OCI-LY7 (cell line): ENCODE measurements at regions not wholly inside any gene's neighbourhood (a gene's known extent, or its start where the extent isn't known, plus 50 kb on each side); places are given as distances from the start of the nearest gene placed in this dataset.

Source experiments
- BruUV-seq: library from RNA; stranded (reverse); fragments of 400-500 nt; replicated peaks from 2 replicates; lab custom pipeline; 2021; lab: Mats Ljungman, UMichigan
- CTCF ChIA-PET: fragments of 300-600 bp; sonication (Branson Sonifier 250); formaldehyde crosslinking; loops from one replicate; lab custom pipeline; 2022; ENCODE audit warnings: antibody characterized with exemption; ENCODE audit not compliant: unreplicated experiment; lab: Charles Lee
- POLR2A ChIA-PET: fragments of 300-600 bp; sonication (Branson Sonifier 250); formaldehyde crosslinking; loops from one replicate; lab custom pipeline; 2022; ENCODE audit warnings: antibody characterized with exemption; lab: Charles Lee
- DNase-seq: peaks from one replicate; pipeline ENCODE4 v3.0.0-alpha.2; 2015; ENCODE audit warnings: low spot score
- H2AFZ ChIP-seq: fragments of 200-600 bp; sonication (generic), shearing (Covaris generic); 2 replicates; pipeline ENCODE4 v1.6.1; 2014; ENCODE audit warnings: mild to moderate bottlenecking, antibody characterized with exemption, low read length, moderate library complexity
- H3K27ac ChIP-seq: fragments of 200-600 bp; sonication (generic); 2 replicates; pipeline ENCODE4 v1.5.1; 2014; ENCODE audit warnings: mixed run types, low read depth, mild to moderate bottlenecking, moderate library complexity, low read length, inconsistent platforms; ENCODE audit not compliant: poor library complexity, severe bottlenecking
- H3K36me3 ChIP-seq: fragments of 200-600 bp; sonication (generic); 2 replicates; pipeline ENCODE4 v1.6.1; 2014; ENCODE audit warnings: mild to moderate bottlenecking, antibody characterized with exemption, low read length, moderate library complexity, mixed read lengths; ENCODE audit not compliant: insufficient read depth
- H3K4me1 ChIP-seq: fragments of 200-600 bp; sonication (generic); 2 replicates; pipeline ENCODE4 v1.5.1; 2014; ENCODE audit warnings: mild to moderate bottlenecking, low read length; ENCODE audit not compliant: insufficient read depth, poor library complexity, severe bottlenecking
- H3K4me2 ChIP-seq: fragments of 200-600 bp; sonication (generic); 2 replicates; pipeline ENCODE4 v1.6.1; 2014; ENCODE audit warnings: mild to moderate bottlenecking, low read length
- H3K4me3 ChIP-seq: fragments of 200-600 bp; sonication (generic); 2 replicates; pipeline ENCODE4 v1.5.1; 2014; ENCODE audit warnings: mild to moderate bottlenecking, low read depth, low read length; ENCODE audit not compliant: poor library complexity, severe bottlenecking
- H3K79me2 ChIP-seq: fragments of 200-600 bp; sonication (generic); 2 replicates; pipeline ENCODE4 v1.6.1; 2016; ENCODE audit warnings: low read depth, mild to moderate bottlenecking, low read length, moderate library complexity, mixed read lengths; ENCODE audit not compliant: insufficient read depth
- H3K9me2 ChIP-seq: fragments of 200-600 bp; sonication (generic); 2 replicates; pipeline ENCODE4 v1.6.1; 2016; ENCODE audit warnings: mild to moderate bottlenecking, low read length, mixed read lengths; ENCODE audit not compliant: insufficient read depth
- H3K9me3 ChIP-seq: fragments of 200-600 bp; sonication (generic); 2 replicates; pipeline ENCODE4 v1.6.1; 2014; ENCODE audit warnings: mild to moderate bottlenecking, mixed run types, low read length, mixed read lengths
- H4K20me1 ChIP-seq: fragments of 200-600 bp; sonication (generic); 2 replicates; pipeline ENCODE4 v1.6.1; 2014; ENCODE audit warnings: mild to moderate bottlenecking, antibody characterized with exemption, low read length, moderate library complexity, mixed read lengths; ENCODE audit not compliant: insufficient read depth
- CTCF ChIP-seq: fragments of 200-600 bp; sonication (generic); conservative IDR thresholded peaks from 2 replicates; pipeline ENCODE4 v1.5.1; 2014; ENCODE audit warnings: mild to moderate bottlenecking, antibody characterized with exemption, low read length, moderate library complexity, mixed read lengths
- EZH2phosphoT487 ChIP-seq: fragments of 200-600 bp; sonication (generic); IDR thresholded peaks from 2 replicates; pipeline ENCODE4 v1.6.1; 2018; ENCODE audit warnings: low read depth, borderline replicate concordance, mild to moderate bottlenecking, mixed run types, antibody characterized with exemption, low read length, moderate library complexity, mixed read lengths
- intact Hi-C: fragments of 100-400 bp; cut with micrococcal nuclease; formaldehyde crosslinking; loops from one replicate; pipeline ENCODE4 v1.10.0; 2022; ENCODE audit not compliant: unreplicated experiment

GRCh38 chr5:98204798-98205197 lies 568.7 kb upstream of the RGMB start:
- H3K9me2 ChIP-seq, result no peaks in the 10 kb centered on the region
- no peaks in the 10 kb centered on the region for H3K36me3 ChIP-seq
- H3K4me2 ChIP-seq, result no peak overlapping the region
- no peaks in the 10 kb centered on the region for H4K20me1 ChIP-seq
- no peaks in the 10 kb centered on the region for H3K4me1 ChIP-seq
- TF ChIP-seq EZH2phosphoT487, result no peak
- no peak for TF ChIP-seq CTCF
- intact Hi-C loops, result no loop called here
- no peaks in the 10 kb centered on the region for H3K79me2 ChIP-seq
- ChIA-PET CTCF (no interaction called here), POLR2A (interaction anchor here (1.3 to 1.6 kb wide), 2 partner anchors 13 to 38 kb away, joined by 3 to 9 read pairs; no protein-coding TSS in a partner anchor)
- H3K27ac ChIP-seq, result no peak overlapping the region
- no peak overlapping the region for H3K4me3 ChIP-seq
- H2AFZ ChIP-seq, result no peak overlapping the region
- no peak for DNase-seq
- H3K9me3 ChIP-seq, result no peaks in the 10 kb centered on the region
- BruUV-seq, result no TSS peak

GRCh38 chr5:98205691-98206461 lies 567.6 kb upstream of the RGMB start:
- Histone ChIP-seq H3K9me3 (no peaks in the 10 kb centered on the region), H3K4me3 (no peak overlapping the region), H2AFZ (no peak overlapping the region), H3K4me2 (no peak overlapping the region), H3K36me3 (no peaks in the 10 kb centered on the region), H3K4me1 (no peaks in the 10 kb centered on the region), H3K9me2 (no peaks in the 10 kb centered on the region), H4K20me1 (no peaks in the 10 kb centered on the region), H3K79me2 (no peaks in the 10 kb centered on the region), H3K27ac (no peak overlapping the region)
- CTCF ChIA-PET, result no interaction called here
- intact Hi-C loops, result no loop called here
- POLR2A ChIA-PET, result interaction anchor here (0.6 to 1.3 kb wide), 3 partner anchors 37 to 446 kb away, joined by 3 to 8 read pairs (median 5); no protein-coding TSS in a partner anchor
- BruUV-seq, result no TSS peak
- DNase-seq, result no peak
- no peak for TF ChIP-seq EZH2phosphoT487
- no peak for TF ChIP-seq CTCF

- H3K36me3 ChIP-seq, result no peaks in the 10 kb centered on the region
- no peaks in the 10 kb centered on the region for H3K79me2 ChIP-seq
- no peaks in the 10 kb centered on the region for H3K4me1 ChIP-seq
- ChIA-PET CTCF (no interaction called here), POLR2A (interaction anchor here (0.6 to 0.9 kb wide), 2 partner anchors 45 to 446 kb away, joined by 5 to 8 read pairs; no protein-coding TSS in a partner anchor)
- H3K27ac ChIP-seq, result no peak overlapping the region
- intact Hi-C loops, result no loop called here
- no peak overlapping the region for H3K4me3 ChIP-seq
- H3K9me3 ChIP-seq, result no peaks in the 10 kb centered on the region
- DNase-seq, result no peak
- no peak overlapping the region for H2AFZ ChIP-seq
- BruUV-seq, result no TSS peak
- no peak overlapping the region for H3K4me2 ChIP-seq
- TF ChIP-seq CTCF (no peak), EZH2phosphoT487 (no peak)
- no peaks in the 10 kb centered on the region for H4K20me1 ChIP-seq
- no peaks in the 10 kb centered on the region for H3K9me2 ChIP-seq
Measured at GRCh38 chr5:98206566-98206965, 566.9 kb upstream of the RGMB start.
